ENCODE measurements at regions not wholly inside any gene's neighbourhood (a gene's known extent, or its start where the extent isn't known, plus 50 kb on each side); places are given as distances from the start of the nearest gene placed in this dataset.
"Not testable (repeated sequence)": the region's sequence is repeated elsewhere in the genome, so short reads cannot be mapped to it uniquely, and the experiment has no call there.

DNA sequence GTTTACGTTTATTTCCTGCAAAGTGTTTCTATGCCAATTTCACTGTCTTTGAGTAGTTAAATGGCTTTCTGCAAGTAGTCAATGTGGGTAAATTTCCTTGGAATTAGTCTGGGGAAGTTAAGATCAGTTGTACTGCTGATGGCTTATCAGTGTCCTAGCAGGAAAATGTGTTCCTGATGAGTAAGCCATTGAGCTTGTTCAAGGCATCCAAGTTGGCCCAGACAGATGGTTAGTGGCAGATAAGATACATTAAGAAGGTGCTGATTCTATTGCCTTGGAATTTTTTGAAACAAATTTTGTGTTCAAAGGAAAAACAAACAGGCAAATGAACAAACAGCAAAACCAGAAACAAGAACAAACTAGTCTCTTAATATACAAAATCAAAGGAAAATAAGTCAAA, 258.4 kb downstream of the MAP2K6 start:
- H3K9me3 ChIP-seq (ENCODE audit: control extremely low read depth in 1 of 5, control insufficient read depth in 4 of 5, insufficient read depth in 2 of 5, low read depth in 1 of 5, low read length in 4 of 5), result no peaks in the 10 kb centered on the region
- ChIA-PET CTCF (no interaction called here), POLR2A (no interaction called here)
- DNase-seq, result no peak
- no peaks in the 10 kb centered on the region for H3K4me1 ChIP-seq (ENCODE audit: control extremely low read depth in 1 of 4, control insufficient read depth in 4 of 4, insufficient read depth in 4 of 4, low read length in 3 of 4)
- no peak overlapping the region for H3K4me3 ChIP-seq (ENCODE audit: control insufficient read depth in 1 of 7, extremely low read depth in 1 of 7, insufficient read depth in 4 of 7, low read depth in 2 of 7, low read length in 6 of 7)
- H3K36me3 ChIP-seq (ENCODE audit: control insufficient read depth in 4 of 4, insufficient read depth in 4 of 4, low read length in 3 of 4), result no peaks in the 10 kb centered on the region
- WGBS (ENCODE audit: insufficient coverage), result 67% methylated on average over 1 of the region's 1 CpG
- no peaks in the 10 kb centered on the region for H3K27me3 ChIP-seq (replicated peaks in 2 of 5; ENCODE audit: control insufficient read depth in 4 of 5, insufficient read depth in 5 of 5, low read length in 4 of 5)
- no peak overlapping the region for H3K27ac ChIP-seq (ENCODE audit: insufficient read depth in 1 of 2, low read depth in 1 of 2, low read length in 2 of 2, poor library complexity in 1 of 2, severe bottlenecking in 2 of 2)

DNA sequence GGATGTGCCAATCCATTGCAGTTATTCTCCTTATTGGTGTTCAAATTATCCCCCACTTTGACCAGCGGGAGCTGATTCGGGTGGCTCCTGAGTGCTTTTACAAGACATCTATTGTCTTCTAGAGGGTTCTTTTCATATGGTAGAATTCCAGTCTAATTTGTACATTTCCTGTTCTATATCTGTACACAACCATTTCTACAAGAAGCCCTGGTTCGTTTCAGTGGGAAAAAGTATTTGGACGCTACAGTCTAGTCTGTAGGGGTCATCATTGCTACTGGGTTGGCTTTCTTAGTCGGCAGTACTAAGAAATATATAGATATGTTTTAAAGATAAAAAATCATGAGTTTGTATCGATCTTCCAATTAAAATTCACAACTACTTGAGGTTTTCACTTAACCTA, 262.6 kb downstream of the MAP2K6 start:
- no peaks in the 10 kb centered on the region for H3K27me3 ChIP-seq (replicated peaks in 2 of 5; ENCODE audit: control insufficient read depth in 4 of 5, insufficient read depth in 5 of 5, low read length in 4 of 5)
- ChIA-PET CTCF (no interaction called here), POLR2A (no interaction called here)
- no peak overlapping the region for H3K4me3 ChIP-seq (ENCODE audit: control insufficient read depth in 1 of 7, extremely low read depth in 1 of 7, insufficient read depth in 4 of 7, low read depth in 2 of 7, low read length in 6 of 7)
- 100% methylated on average over 1 of the region's 6 CpGs for WGBS (ENCODE audit: insufficient coverage)
- no peaks in the 10 kb centered on the region for H3K4me1 ChIP-seq (ENCODE audit: control extremely low read depth in 1 of 4, control insufficient read depth in 4 of 4, insufficient read depth in 4 of 4, low read length in 3 of 4)
- no peak overlapping the region for H3K27ac ChIP-seq (ENCODE audit: insufficient read depth in 1 of 2, low read depth in 1 of 2, low read length in 2 of 2, poor library complexity in 1 of 2, severe bottlenecking in 2 of 2)
- no peaks in the 10 kb centered on the region for H3K36me3 ChIP-seq (ENCODE audit: control insufficient read depth in 4 of 4, insufficient read depth in 4 of 4, low read length in 3 of 4)
- DNase-seq, result no peak
- no peaks in the 10 kb centered on the region for H3K9me3 ChIP-seq (ENCODE audit: control extremely low read depth in 1 of 5, control insufficient read depth in 4 of 5, insufficient read depth in 2 of 5, low read depth in 1 of 5, low read length in 4 of 5)

DNA sequence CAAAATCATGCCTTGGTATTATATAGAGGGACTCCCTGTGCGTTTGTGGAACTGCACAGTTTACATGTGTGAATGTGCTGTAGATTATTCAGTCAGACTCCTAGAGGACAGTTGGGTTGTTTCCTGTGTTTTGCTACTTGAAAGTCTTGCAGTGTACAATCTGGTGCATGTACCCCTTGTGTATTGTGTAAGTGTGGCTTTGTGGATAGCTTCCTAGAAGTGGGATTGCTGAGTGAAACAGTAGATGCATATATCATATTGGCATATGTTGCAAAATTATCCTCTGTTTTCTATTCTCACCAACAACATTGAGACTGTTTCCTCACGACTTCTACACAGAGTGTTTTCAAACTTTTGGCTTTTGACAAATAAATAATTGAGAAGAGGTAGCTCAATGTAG, 263.7 kb downstream of the MAP2K6 start:
- no CpG with 5 or more reads among the region's 2 CpGs for WGBS (ENCODE audit: insufficient coverage)
- H3K4me3 ChIP-seq (ENCODE audit: control insufficient read depth in 1 of 7, extremely low read depth in 1 of 7, insufficient read depth in 4 of 7, low read depth in 2 of 7, low read length in 6 of 7), result no peak overlapping the region
- H3K36me3 ChIP-seq (ENCODE audit: control insufficient read depth in 4 of 4, insufficient read depth in 4 of 4, low read length in 3 of 4), result no peaks in the 10 kb centered on the region
- H3K27me3 ChIP-seq (replicated peaks in 2 of 5; ENCODE audit: control insufficient read depth in 4 of 5, insufficient read depth in 5 of 5, low read length in 4 of 5), result no peaks in the 10 kb centered on the region
- no peaks in the 10 kb centered on the region for H3K9me3 ChIP-seq (ENCODE audit: control extremely low read depth in 1 of 5, control insufficient read depth in 4 of 5, insufficient read depth in 2 of 5, low read depth in 1 of 5, low read length in 4 of 5)
- ChIA-PET POLR2A (no interaction called here), CTCF (no interaction called here)
- H3K27ac ChIP-seq (ENCODE audit: insufficient read depth in 1 of 2, low read depth in 1 of 2, low read length in 2 of 2, poor library complexity in 1 of 2, severe bottlenecking in 2 of 2), result no peak overlapping the region
- no peak for DNase-seq
- H3K4me1 ChIP-seq (ENCODE audit: control extremely low read depth in 1 of 4, control insufficient read depth in 4 of 4, insufficient read depth in 4 of 4, low read length in 3 of 4), result no peaks in the 10 kb centered on the region

DNA sequence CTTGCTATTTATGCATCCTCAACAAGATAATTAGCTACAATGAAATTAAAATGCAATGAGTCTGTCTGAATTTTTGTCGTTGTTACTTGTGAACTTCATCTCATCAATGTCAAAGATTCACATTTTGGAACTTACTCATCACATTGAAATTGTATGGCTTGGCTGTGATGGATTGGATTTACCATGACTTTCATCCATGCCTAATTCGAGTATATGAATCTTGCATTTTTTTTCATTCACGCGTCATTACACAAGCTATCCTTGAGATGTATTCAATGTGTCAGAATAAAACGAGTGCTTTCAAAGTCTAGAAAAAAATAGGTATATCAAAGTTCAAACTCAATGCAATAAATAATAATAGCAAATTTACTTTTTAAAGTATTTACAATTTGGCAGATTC, 265.3 kb downstream of the MAP2K6 start:
- ChIA-PET POLR2A (interaction anchor here (0.6 kb wide), 1 partner anchor 88 kb away, joined by 4 read pairs; no protein-coding TSS in a partner anchor), CTCF (no interaction called here)
- H3K4me3 ChIP-seq (ENCODE audit: control insufficient read depth in 1 of 7, extremely low read depth in 1 of 7, insufficient read depth in 4 of 7, low read depth in 2 of 7, low read length in 6 of 7), result no peak overlapping the region
- no peaks in the 10 kb centered on the region for H3K36me3 ChIP-seq (ENCODE audit: control insufficient read depth in 4 of 4, insufficient read depth in 4 of 4, low read length in 3 of 4)
- DNase-seq, result no peak
- H3K27me3 ChIP-seq (replicated peaks in 2 of 5; ENCODE audit: control insufficient read depth in 4 of 5, insufficient read depth in 5 of 5, low read length in 4 of 5), result no peaks in the 10 kb centered on the region
- H3K4me1 ChIP-seq (ENCODE audit: control extremely low read depth in 1 of 4, control insufficient read depth in 4 of 4, insufficient read depth in 4 of 4, low read length in 3 of 4), result no peaks in the 10 kb centered on the region
- no peaks in the 10 kb centered on the region for H3K9me3 ChIP-seq (ENCODE audit: control extremely low read depth in 1 of 5, control insufficient read depth in 4 of 5, insufficient read depth in 2 of 5, low read depth in 1 of 5, low read length in 4 of 5)
- no CpG with 5 or more reads among the region's 5 CpGs for WGBS (ENCODE audit: insufficient coverage)
- H3K27ac ChIP-seq (ENCODE audit: insufficient read depth in 1 of 2, low read depth in 1 of 2, low read length in 2 of 2, poor library complexity in 1 of 2, severe bottlenecking in 2 of 2), result no peak overlapping the region

DNA sequence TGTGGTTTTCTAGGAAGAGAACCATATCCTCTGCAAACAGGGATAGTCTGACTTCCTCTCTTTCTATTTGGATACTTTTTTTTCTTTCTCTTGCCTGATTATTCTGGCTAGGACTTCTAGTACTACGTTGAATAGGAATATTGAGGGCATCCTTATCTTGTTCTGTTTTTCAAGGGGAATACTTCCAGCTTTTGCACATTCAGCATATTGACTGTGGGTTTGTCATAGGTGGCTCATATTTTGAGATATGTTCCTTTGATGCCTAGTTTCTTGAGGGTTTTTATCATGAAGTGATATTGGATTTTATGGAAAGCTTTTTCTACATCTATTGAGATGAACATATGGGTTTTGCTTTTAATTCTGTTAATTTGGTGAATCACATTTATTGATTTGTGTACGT, 269.8 kb downstream of the MAP2K6 start:
- Histone ChIP-seq H3K36me3 (ENCODE audit: control insufficient read depth in 4 of 4, insufficient read depth in 4 of 4, low read length in 3 of 4) (no peaks in the 10 kb centered on the region), H3K27me3 (replicated peaks in 2 of 5; ENCODE audit: control insufficient read depth in 4 of 5, insufficient read depth in 5 of 5, low read length in 4 of 5) (no peaks in the 10 kb centered on the region), H3K27ac (ENCODE audit: insufficient read depth in 1 of 2, low read depth in 1 of 2, low read length in 2 of 2, poor library complexity in 1 of 2, severe bottlenecking in 2 of 2) (no peak overlapping the region), H3K4me3 (ENCODE audit: control insufficient read depth in 1 of 7, extremely low read depth in 1 of 7, insufficient read depth in 4 of 7, low read depth in 2 of 7, low read length in 6 of 7) (no peak overlapping the region), H3K9me3 (ENCODE audit: control extremely low read depth in 1 of 5, control insufficient read depth in 4 of 5, insufficient read depth in 2 of 5, low read depth in 1 of 5, low read length in 4 of 5) (peaks cover 0 to 15% (median 6%) of the 10 kb centered on the region in 5 experiments), H3K4me1 (ENCODE audit: control extremely low read depth in 1 of 4, control insufficient read depth in 4 of 4, insufficient read depth in 4 of 4, low read length in 3 of 4) (no peaks in the 10 kb centered on the region)
- POLR2A ChIA-PET, result interaction anchor here (0.9 kb wide), 1 partner anchor 86 kb away, joined by 3 read pairs; no protein-coding TSS in a partner anchor
- CTCF ChIA-PET, result no interaction called here
- no CpG with 5 or more reads among the region's 2 CpGs for WGBS (ENCODE audit: insufficient coverage)
- no peak for DNase-seq

DNA sequence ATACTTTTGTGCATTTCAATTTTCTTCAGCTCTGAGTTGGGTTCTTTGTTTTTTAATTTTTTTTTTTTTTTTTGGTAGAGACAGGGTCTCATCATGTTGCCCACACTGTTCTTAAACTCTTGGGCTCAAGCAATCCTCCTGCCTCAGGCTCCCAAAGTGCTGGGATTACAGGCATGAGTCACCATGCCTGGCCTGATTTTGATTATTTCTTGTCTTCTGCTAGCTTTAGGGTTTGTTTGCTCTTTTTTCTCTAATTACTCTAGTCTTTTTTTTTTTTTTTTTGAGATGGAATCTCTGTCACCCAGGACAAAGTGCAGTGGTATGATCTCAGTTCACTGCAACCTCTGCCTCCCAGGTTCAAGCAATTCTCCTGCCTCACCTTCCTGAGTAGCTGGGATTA, 270.7 kb downstream of the MAP2K6 start:
- POLR2A ChIA-PET; H3K4me1 ChIP-seq (ENCODE audit: control extremely low read depth in 1 of 4, control insufficient read depth in 4 of 4, insufficient read depth in 4 of 4, low read length in 3 of 4); CTCF ChIA-PET; DNase-seq; H3K27ac ChIP-seq (ENCODE audit: insufficient read depth in 1 of 2, low read depth in 1 of 2, low read length in 2 of 2, poor library complexity in 1 of 2, severe bottlenecking in 2 of 2); H3K36me3 ChIP-seq (ENCODE audit: control insufficient read depth in 4 of 4, insufficient read depth in 4 of 4, low read length in 3 of 4); H3K27me3 ChIP-seq (replicated peaks in 2 of 5; ENCODE audit: control insufficient read depth in 4 of 5, insufficient read depth in 5 of 5, low read length in 4 of 5); H3K4me3 ChIP-seq (ENCODE audit: control insufficient read depth in 1 of 7, extremely low read depth in 1 of 7, insufficient read depth in 4 of 7, low read depth in 2 of 7, low read length in 6 of 7): not testable (repeated sequence)
- H3K9me3 ChIP-seq (ENCODE audit: control extremely low read depth in 1 of 5, control insufficient read depth in 4 of 5, insufficient read depth in 2 of 5, low read depth in 1 of 5, low read length in 4 of 5), result peaks cover 0 to 20% (median 6%) of the 10 kb centered on the region in 5 experiments

DNA sequence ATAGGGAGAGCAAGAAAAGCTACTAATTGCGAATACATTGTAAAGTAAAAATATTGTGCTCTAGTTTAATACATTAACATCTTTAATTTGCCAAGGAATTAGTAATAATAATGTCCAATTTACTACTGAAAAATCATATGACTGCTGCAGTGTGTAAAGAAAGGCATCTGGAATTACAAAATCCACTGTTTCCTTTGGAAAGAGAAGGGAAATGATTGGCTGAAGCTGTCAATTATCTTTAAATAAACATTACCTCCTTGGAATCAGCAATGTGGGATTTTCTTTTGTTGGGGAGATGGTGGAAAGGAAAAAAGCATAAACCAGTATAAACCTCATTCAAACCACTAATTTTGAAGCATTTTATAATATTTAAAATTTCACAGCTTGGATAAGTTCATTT, 276.0 kb downstream of the MAP2K6 start:
- Histone ChIP-seq H3K4me3 (ENCODE audit: control insufficient read depth in 1 of 7, extremely low read depth in 1 of 7, insufficient read depth in 4 of 7, low read depth in 2 of 7, low read length in 6 of 7) (no peak overlapping the region), H3K4me1 (ENCODE audit: control extremely low read depth in 1 of 4, control insufficient read depth in 4 of 4, insufficient read depth in 4 of 4, low read length in 3 of 4) (no peaks in the 10 kb centered on the region), H3K27ac (ENCODE audit: insufficient read depth in 1 of 2, low read depth in 1 of 2, low read length in 2 of 2, poor library complexity in 1 of 2, severe bottlenecking in 2 of 2) (no peak overlapping the region), H3K27me3 (replicated peaks in 2 of 5; ENCODE audit: control insufficient read depth in 4 of 5, insufficient read depth in 5 of 5, low read length in 4 of 5) (no peaks in the 10 kb centered on the region), H3K36me3 (ENCODE audit: control insufficient read depth in 4 of 4, insufficient read depth in 4 of 4, low read length in 3 of 4) (no peaks in the 10 kb centered on the region), H3K9me3 (ENCODE audit: control extremely low read depth in 1 of 5, control insufficient read depth in 4 of 5, insufficient read depth in 2 of 5, low read depth in 1 of 5, low read length in 4 of 5) (peaks cover 0 to 20% (median 6%) of the 10 kb centered on the region in 5 experiments)
- ChIA-PET CTCF (no interaction called here), POLR2A (no interaction called here)
- WGBS (ENCODE audit: insufficient coverage), result no CpG with 5 or more reads among the region's 1 CpG
- no peak for DNase-seq

DNA sequence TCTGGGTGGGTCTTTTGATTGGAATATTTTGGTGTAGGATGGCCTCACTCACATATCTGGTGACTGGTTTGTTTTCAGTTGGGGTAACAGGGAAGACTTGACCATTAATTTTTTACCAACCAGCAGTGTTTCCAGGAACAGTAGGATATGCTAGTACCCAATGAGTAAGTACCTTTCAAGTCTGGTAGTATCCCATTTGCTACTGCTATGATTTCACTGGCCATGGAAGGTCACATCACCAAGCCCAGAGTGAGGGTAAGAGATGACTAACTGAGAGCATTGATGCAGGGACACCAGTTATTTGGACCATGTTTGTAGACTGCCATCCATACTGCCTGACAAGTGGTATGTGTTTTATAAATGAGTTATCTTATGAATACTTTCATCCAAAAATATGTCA, 277.7 kb downstream of the MAP2K6 start:
- CTCF ChIA-PET, result no interaction called here
- H3K4me3 ChIP-seq (ENCODE audit: control insufficient read depth in 1 of 7, extremely low read depth in 1 of 7, insufficient read depth in 4 of 7, low read depth in 2 of 7, low read length in 6 of 7), result no peak overlapping the region
- POLR2A ChIA-PET, result no interaction called here
- DNase-seq, result no peak
- H3K36me3 ChIP-seq (ENCODE audit: control insufficient read depth in 4 of 4, insufficient read depth in 4 of 4, low read length in 3 of 4), result no peaks in the 10 kb centered on the region
- no peaks in the 10 kb centered on the region for H3K27me3 ChIP-seq (replicated peaks in 2 of 5; ENCODE audit: control insufficient read depth in 4 of 5, insufficient read depth in 5 of 5, low read length in 4 of 5)
- H3K4me1 ChIP-seq (ENCODE audit: control extremely low read depth in 1 of 4, control insufficient read depth in 4 of 4, insufficient read depth in 4 of 4, low read length in 3 of 4), result no peaks in the 10 kb centered on the region
- no peak overlapping the region for H3K27ac ChIP-seq (ENCODE audit: insufficient read depth in 1 of 2, low read depth in 1 of 2, low read length in 2 of 2, poor library complexity in 1 of 2, severe bottlenecking in 2 of 2)
- H3K9me3 ChIP-seq (ENCODE audit: control extremely low read depth in 1 of 5, control insufficient read depth in 4 of 5, insufficient read depth in 2 of 5, low read depth in 1 of 5, low read length in 4 of 5), result peaks cover 0 to 17% (median 3%) of the 10 kb centered on the region in 5 experiments

All from common myeloid progenitor, CD34-positive (primary cell).